Stimulated activated CD8-positive, alpha-beta memory T cell treated with anti-CD3 and anti-CD28 coated beads, Interleukin-2, amount 100 ng/mL, for 1 hour (primary cell): ENCODE measurements at regions not wholly inside any gene's neighbourhood (a gene's known extent, or its start where the extent isn't known, plus 50 kb on each side); places are given as distances from the start of the nearest gene placed in this dataset.
"Not testable (repeated sequence)": the region's sequence is repeated elsewhere in the genome, so short reads cannot be mapped to it uniquely, and the experiment has no call there.

Source experiments
- DNase-seq, 2 donors: peaks; one replicate each; pipeline ENCODE4 v3.0.0-alpha.2; 2020; ENCODE audit warnings: low read depth in 2 of 2

DNA sequence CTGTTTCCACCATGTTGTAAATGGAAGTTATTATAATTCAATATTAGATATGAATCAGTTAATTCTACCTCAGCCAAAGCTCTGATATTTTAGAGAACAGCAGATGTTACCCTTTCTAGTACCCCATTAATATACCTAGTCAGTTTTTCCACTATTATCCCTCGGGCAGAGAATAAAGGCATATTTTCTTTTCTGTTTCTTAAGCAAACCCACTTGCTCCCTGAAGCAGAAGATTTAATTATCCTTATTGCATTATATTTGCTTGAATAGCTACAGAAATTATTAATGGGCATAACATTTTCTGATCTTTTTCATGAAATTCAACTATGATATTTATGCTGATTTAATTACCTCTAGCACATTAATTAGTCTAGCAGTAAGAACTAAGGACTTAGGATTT lies 832.9 kb upstream of the FBXO33 start:
- no peak for DNase-seq

DNA sequence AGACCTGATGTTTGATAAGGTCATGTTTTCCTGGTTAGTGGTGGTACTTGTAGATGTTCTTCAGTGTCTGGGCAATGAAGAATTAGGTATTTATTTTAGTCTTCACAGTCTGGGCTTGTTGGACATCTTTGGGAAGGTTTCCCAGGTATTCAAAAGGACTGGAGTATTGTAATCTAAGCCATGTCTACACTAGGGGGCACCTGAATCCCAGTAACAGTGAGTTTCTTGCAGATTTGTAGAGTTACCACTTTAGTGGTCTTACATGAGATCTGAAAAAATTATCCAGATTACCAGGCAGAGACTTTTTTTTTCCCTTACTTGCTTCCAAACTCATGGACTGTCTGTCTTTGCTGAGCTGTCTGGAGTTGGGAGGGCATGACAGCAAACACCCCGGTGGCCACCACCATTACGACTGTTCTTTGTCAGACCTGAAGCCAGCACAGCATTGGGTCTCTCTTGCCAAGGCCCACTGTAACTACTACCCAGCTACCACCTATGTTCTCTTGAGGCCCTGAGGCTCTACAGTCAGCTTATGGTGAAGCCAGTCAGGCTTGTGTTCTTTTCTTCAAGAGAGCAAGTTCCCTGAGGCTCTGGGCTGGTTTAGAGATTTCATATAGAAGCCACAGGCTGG lies 820.7 kb upstream of the FBXO33 start:
- DNase-seq = no peak

DNA sequence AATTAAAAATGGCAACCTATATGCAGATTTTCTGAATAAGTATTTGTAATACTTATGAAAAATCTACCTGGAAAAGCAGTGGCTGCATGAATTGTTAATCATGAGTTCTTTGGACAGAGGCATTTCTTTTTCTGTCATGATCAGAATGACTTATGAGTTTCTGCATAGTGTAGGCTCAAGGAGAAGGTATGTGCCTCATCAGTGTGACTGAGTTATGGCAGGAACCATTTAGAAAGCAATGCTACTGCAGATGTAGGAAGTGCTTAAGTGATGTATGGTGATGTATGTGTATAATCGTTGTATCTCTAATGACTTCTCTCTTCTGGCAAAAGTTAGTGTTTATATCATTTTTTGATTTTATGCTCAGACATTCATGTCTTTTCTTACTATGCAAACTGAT lies 816.4 kb upstream of the FBXO33 start:
- DNase-seq = no peak

- DNase-seq = no peak
Measured at GRCh38 chr14:40240245-40240859, 808.1 kb upstream of the FBXO33 start.

GRCh38 chr14:40232302-40232701 lies 800.1 kb upstream of the FBXO33 start:
- no peak for DNase-seq

DNA sequence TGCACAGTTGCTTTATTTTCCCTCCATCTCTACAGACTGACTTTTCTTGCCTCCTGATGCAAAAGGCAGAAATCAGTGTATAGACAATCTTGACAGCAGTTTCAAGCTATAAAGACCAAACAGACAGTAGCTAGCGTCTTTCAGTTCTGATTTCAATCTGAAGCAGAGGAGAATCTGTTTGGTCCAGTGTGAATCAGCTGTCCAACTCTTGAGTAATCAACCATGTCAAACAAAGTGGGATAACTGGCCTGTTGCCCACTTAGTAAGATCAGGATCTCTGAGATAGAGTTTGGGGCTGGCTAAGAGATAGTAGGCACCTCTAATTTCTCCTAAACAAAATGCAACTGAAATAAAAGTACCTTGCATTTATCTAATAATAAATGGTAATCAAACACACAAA lies 797.4 kb upstream of the FBXO33 start:
- no peak for DNase-seq

- DNase-seq = no peak
Measured at GRCh38 chr14:40222996-40223395, 790.8 kb upstream of the FBXO33 start.

- no peak for DNase-seq
Measured at GRCh38 chr14:40221428-40221827, 789.2 kb upstream of the FBXO33 start.

DNA sequence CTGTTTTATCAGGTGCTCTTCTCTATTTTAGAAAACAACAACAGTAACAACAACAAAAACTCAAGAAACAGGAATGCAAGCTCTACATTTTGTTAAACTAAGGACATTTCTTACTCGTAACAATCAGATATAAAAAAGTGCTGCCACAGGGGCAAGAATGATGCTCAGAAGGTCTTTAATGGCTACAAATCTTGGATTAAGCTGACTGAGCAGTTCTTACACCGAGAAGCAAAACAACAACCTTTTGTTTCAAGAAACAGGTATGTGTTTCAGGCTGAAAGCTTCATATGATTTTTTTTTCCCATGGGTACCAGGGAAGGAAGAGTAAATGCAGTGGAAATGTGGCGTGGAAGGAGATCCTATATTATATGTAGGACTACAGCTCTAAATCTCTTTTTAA lies 786.8 kb upstream of the FBXO33 start:
- no peak for DNase-seq

DNA sequence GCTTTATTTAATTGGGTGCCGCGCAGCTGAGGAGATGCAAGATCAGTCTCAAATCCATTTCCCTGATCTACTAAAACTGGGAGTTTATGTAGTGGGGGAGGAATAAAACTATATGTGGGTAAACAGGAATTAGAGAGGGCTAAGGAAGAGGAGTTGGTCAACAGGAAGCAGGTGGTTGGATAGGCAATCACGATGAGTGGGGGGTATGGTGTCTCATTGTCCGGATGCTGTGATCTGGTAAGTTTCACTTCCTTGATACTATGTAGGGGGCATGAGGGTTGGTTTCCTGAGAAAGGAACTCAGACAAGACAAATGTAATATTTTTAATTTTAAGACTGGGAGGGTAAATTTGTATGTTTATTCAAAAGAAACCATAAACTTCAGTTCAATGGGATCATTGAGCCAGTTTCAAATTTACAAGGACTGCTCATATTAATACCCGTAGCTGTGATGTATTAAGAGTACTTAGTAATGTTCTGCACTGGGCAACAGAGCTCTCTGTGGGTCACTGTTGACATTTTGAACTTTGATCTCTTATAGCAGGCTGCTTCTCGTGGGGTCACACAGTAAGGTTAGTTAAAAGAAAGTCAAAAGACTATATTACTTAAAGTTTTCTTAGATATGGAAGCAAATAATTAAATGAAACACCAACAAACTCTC lies 786.2 kb upstream of the FBXO33 start:
- DNase-seq = no peak

DNA sequence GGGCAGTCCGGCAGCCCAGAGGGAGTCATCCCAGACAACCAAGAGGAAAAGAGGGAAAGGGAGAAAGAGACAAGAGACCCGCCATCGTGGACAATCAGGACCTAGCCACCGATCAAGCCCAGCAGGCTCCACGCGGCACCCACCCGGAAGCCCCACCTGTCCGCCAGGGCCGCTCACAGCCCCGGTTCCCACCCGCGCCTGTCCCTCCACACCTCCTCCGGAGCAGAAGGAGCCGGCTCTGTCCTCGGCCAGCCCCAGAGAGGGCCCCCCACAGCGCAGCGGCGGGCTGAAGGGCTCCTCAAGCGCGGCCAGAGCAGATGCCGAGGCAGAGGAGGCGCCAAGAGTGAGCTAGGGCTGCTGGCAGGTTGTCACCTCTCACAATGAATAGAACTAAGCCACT lies 784.7 kb upstream of the FBXO33 start:
- DNase-seq = no peak

DNA sequence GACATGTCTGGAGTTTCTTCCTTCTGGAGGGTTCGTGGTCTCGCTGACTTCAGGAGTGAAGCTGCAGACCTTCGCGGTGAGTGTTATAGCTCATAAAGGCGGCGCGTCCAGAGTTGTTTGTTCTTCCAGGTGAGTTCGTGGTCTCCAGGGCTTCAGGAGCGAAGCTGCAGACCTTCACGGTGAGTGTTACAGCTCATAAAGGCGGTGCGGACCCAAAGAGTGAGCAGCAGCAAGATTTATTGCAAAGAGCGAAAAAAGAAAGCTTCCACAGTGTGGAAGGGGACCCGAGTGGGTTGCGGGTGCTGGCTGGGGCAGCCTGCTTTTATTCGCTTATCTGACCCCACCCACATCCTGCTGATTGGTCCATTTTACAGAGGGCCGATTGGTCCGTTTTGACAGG lies 784.2 kb upstream of the FBXO33 start:
- DNase-seq = not testable (repeated sequence)

GRCh38 chr14:40213701-40214100 lies 781.5 kb upstream of the FBXO33 start:
- no peak for DNase-seq

DNA sequence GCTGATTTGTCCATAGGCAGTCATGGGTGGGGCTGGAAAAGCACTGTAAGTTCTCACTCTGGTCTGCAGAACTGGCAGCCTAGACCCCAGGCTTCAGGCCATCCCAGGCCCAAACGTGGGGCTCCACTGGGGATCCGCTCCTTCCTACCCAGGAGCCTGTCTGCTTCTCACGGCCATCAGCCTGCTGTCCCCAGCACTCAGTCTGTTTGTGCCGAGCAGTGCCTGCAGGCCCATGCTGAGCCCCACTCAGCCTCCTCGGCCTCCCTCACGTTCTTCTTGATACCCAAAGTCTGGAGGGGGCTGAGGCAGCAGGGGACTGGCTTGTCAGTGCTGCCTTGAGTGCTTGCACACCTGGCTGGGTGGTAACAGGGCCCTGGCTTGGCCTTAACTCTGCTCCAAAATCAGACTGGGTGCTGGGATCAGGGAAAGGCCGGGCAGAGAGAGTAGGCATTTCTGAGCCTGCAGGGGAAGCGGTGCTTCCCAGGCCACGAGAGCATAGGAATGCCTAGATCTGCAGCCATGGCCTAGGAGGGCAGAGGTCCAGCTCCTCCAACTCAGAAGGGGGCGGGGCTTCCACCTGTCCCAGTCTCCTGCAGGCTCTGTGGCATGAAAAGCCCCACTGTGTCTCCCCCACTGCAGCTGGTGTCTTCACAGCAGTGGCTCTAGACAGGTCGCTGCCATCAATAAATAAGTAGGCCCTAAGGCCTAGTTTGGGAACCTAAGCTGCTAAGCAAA lies 772.4 kb upstream of the FBXO33 start:
- no peak for DNase-seq

- DNase-seq = no peak
Measured at GRCh38 chr14:40199101-40199500, 766.9 kb upstream of the FBXO33 start.

- DNase-seq = no peak
Measured at GRCh38 chr14:40197344-40197743, 765.1 kb upstream of the FBXO33 start.

DNA sequence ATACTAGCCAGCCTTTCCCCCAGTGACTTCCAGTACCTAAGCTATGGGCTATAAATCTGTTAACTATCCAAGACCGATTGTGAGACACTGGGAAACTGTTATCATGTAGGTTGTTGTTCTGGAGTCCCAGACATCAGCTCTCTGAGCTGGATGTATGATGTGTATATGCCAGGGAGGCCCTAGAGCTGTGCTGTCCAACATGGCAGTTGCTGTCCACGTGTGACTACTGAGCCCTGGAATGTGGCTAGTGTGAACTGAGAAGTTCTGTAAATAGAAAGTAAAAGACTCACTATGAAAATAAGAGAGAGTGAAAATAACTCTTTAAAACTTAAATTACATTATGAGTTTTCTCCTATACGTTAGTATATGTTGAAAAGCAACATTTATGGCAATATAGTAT lies 755.8 kb upstream of the FBXO33 start:
- DNase-seq = no peak

DNA sequence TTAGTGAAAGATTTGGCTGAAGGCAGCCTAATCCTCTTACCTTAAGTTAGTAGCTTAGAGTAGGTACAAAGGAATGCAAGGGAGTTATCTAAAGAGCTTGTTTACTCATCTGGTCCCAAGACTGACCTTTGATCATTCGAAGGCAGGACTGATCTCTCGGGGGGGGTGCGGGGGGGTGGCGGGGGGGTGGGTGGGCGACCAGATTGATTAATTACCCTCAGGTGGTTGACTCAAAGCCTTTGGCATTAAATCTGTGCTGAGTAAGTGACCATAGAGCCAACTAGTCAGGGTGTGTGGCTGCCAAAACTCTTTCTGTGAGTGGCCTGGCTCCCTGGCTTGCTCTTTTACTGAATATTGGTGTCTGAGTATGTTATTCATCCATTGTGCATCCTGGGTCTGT lies 731.9 kb upstream of the FBXO33 start:
- DNase-seq = no peak

- DNase-seq = no peak
Measured at GRCh38 chr14:40139657-40140056, 707.4 kb upstream of the FBXO33 start.

GRCh38 chr14:40133463-40133862 lies 701.2 kb upstream of the FBXO33 start:
- DNase-seq = no peak

DNA sequence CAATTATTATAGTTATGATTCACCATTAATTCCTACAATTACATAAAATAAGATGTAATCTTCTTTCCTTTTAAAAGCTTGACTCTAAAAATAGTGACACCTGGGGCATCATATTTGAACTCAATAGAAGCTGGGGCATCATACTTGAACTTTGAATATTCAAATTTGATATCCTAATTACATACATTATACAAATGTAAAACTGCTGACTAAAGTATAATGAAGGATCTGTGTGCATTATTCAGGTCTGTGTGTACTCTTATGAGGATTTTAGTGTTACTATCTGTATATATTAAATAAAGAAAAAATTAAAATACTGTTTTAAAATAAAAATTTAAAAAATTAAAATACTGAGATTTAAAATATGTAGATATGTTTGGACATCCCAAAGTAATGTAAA lies 696.9 kb upstream of the FBXO33 start:
- DNase-seq = no peak

- no peak for DNase-seq
Measured at GRCh38 chr14:40123816-40124215, 691.6 kb upstream of the FBXO33 start.
